LHCN-M2 (cell line): ENCODE measurements at regions not wholly inside any gene's neighbourhood (a gene's known extent, or its start where the extent isn't known, plus 50 kb on each side); places are given as distances from the start of the nearest gene placed in this dataset.

Experiments used
- DNase-seq: peaks from one replicate; pipeline ENCODE4 v3.0.0-alpha.2; 2012; ENCODE audit warnings: low read depth

GRCh38 chr14:55500219-55500701 lies 59.8 kb upstream of the TBPL2 start:
- DNase-seq = no peak

DNA sequence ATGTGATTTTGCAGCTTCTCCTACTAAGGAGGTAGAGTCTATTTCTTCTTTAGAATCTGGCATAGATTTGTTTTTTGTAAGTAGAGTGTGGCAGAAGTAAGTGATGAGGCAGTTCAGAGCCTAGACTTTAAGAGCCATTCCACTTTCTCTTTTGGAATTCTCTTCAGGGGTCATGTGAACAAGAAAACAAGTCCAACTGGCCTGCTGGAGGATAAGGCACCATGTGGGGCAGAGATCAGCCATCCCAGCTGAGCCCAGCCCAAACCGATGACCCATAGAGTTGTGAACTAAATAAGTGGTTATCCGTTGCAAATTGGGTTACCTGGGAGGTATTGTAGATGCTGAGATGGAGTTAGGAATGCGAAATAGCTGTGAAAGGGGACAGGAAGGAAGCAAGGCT lies 60.3 kb upstream of the TBPL2 start:
- no peak for DNase-seq

DNA sequence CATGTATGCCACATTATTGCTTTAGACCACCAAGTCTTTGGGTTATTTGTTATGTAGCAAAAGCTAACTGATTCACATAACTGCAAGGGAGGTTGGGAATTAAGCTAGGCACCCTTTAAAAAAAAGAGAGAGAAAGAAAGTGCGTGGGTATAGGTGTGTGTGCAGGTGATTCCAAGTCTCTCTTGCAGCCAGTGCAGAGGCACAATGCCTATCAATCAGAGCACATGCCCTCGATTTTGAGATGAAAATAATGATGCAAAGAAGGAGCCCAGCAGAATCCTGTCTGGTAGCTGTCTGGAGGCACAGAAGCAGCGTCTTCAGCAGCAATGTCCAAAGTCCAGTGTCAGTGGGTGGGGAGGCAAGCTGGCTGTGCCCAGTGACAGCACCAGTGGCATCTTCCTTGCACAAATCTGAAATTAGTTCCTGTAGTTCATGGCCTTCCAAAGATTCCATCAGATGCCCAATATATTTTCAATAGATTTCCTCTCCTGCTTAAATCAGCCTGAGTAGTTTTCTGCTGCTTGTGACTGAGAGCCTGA lies 62.4 kb upstream of the TBPL2 start:
- no peak for DNase-seq

DNA sequence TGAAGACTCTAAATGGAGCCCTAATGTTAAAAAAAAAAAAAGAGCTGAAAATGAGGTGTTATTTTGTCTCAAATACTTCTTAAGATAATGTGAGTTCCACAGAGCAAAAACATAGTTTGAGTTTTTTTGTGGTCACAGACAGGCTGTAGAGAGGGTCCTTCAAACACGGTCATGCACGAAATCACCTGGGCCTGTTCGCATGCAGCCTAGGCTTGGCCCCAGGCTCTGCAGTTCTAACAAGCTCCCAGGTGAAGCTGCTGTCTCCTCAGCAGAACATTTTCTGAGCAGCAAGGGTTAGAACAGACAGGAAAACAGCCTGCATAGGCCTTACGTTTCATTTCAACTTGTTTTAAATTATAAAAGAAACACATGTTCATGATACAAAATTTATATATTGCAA lies 65.4 kb upstream of the TBPL2 start:
- no peak for DNase-seq

- DNase-seq = no peak
Observed at GRCh38 chr14:55508676-55509075, 68.3 kb upstream of the TBPL2 start.

DNA sequence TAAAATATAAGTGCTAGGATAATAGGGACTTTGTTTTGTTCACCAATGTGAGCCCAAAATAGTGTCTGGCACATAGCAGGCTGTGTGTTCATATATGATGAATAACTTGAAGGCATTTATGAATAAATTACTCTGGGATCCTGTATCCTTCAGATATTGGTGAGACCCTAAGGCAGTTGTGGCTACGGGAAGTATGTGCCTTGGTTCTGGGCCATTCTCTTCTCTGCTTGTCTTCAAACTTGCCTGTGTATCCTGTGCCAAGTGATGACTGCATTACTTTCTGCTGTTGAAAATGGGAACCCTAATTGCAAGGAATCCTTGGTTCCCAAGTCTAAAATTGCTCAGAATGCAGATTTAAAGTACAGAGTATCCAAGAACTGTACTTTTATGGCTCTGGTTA lies 67.6 kb upstream of the KTN1 start:
- DNase-seq = no peak

DNA sequence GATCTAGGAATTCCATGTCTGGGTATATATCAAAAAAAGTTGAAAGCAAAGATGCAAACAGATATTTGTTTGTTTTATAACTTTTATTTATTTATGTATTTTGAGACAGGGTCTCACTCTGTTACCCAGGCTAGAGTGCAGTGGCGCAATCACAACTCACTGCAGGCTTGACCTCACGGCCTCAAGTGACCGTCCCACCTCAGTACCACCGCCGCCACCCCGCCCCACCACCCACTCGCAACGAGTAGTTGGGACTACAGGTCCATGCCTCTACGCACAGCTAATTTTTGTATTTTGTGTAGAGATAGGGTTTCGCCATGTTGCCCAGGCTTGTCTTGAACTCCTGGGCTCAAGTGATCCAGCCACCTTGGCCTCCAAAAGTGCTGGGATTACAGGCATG lies 66.5 kb upstream of the KTN1 start:
- DNase-seq = no peak

GRCh38 chr14:55514819-55515490 lies 65.1 kb upstream of the KTN1 start:
- peak; percentile 49 for DNase-seq

- DNase-seq = no peak
Observed at GRCh38 chr14:55516776-55517175, 63.2 kb upstream of the KTN1 start.

- peak; percentile 12 for DNase-seq
Observed at GRCh38 chr14:55518391-55518790, 61.6 kb upstream of the KTN1 start.

DNA sequence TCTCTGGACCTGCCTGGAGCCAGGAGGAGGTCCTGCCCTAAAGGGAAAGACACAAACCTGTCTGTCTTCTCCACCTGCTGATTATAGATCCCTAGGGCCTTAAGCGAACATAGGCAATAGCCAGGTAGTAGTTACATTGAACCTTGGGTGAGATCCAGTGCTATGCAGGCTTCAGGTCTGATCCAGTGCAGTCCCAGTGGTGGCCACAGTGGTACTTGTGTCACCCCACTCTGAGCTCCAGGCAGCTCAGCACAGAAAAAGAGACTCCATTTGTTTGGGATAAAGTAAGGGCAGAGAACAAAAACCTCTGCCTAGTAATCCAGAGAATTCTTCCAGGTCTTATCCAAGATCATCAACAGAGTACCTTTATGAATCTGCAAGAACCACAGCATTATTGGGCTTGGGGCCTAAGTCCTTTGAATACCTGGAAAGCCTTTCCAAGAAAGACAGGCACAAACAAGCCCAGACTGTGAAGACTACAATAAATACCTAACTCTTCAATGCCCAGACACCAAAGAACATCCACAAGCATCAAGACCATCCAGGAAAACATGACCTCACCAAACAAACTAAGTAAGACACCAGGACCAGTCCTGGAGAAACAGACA lies 60.4 kb upstream of the KTN1 start:
- DNase-seq = no peak

- DNase-seq = no peak
Observed at GRCh38 chr14:55523321-55523720, 56.7 kb upstream of the KTN1 start.
